ENCODE measurements at regions not wholly inside any gene's neighbourhood (a gene's known extent, or its start where the extent isn't known, plus 50 kb on each side); places are given as distances from the start of the nearest gene placed in this dataset.

DNA sequence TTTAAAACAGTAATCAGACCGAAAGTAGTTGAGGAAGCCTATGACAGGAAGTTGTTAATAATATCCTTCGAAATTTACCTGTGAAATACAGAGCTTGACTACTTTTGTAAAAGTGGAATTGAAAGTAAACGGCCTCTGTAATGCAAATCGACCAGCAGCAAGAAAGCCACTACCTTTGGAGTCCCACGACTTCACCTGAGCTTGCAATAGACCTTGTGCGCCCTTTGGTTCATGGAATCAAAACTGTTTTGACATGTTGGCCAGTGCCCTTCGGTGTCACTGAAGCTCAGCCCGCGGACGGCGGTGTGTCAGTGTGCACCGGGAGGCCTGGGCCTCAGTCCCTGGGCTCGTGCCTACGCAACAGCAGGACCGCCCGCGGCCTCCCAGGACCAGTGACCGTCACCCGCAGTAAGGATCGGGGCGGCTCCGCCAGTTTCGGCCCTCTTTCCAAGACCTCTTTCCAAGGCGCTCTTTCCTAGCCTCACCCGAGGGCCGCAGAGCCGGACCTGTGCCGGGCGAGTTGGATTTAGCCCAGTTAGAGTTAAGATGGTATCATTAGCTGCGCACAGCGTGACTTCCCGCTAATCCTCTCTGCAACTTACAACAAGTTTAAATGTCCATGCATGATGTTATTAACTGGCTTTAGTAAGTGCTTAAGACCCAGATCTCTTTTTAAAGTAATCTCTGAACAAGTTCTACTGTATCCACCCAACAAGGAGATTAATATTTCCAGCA lies 223.3 kb downstream of the MEF2C start:
- Histone ChIP-seq H3K4me1 (ENCODE audit: control insufficient read depth in 1 of 2, insufficient read depth in 2 of 2, low read length in 2 of 2) (no peaks in the 10 kb centered on the region), H3K36me3 (ENCODE audit: control insufficient read depth in 1 of 2, insufficient read depth in 2 of 2, low read length in 1 of 2) (no peaks in the 10 kb centered on the region), H3K27me3 (ENCODE audit: control insufficient read depth in 1 of 2, insufficient read depth in 2 of 2, low read length in 1 of 2) (peaks cover 0 to 2% of the 10 kb centered on the region in 2 donors), H3K9me3 (ENCODE audit: control insufficient read depth, low read length) (peaks cover 1% of the 10 kb centered on the region), H3K27ac (ENCODE audit: low read depth in 1 of 2, low read length in 2 of 2) (no peak overlapping the region), H3K4me3 (ENCODE audit: low read length in 2 of 2) (no peak overlapping the region)
- WGBS, 2 donors = 19 to 26% methylated on average over 32 of the region's 32 CpGs
- intact Hi-C loops (cut with DNase I) = no loop called here
- DNase-seq (no peak), ATAC-seq (ENCODE audit: low FRiP score) (peak; percentile 28)

DNA sequence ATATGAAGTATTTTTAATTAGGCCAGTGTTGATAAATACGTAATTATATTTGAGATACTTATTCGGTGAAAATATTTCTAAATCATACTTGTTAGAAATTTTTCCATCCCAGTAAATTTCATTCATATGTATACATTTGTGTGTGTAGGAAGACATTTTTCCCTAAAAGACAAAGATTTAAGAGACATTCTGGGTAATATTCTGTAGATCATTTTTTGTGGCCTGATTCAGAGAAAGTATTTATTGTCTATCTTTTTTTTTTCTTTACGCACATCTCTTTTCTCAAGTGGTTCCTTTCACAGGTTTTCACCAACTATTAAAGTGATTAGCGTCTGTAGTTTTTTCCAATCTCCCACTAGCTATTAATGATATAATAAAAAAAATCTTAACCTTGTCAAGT lies 224.1 kb downstream of the MEF2C start:
- Histone ChIP-seq H3K36me3 (ENCODE audit: control insufficient read depth in 1 of 2, insufficient read depth in 2 of 2, low read length in 1 of 2) (no peaks in the 10 kb centered on the region), H3K4me3 (ENCODE audit: low read length in 2 of 2) (no peak overlapping the region), H3K9me3 (ENCODE audit: control insufficient read depth, low read length) (peaks cover 1% of the 10 kb centered on the region), H3K27ac (ENCODE audit: low read depth in 1 of 2, low read length in 2 of 2) (no peak overlapping the region), H3K4me1 (ENCODE audit: control insufficient read depth in 1 of 2, insufficient read depth in 2 of 2, low read length in 2 of 2) (no peaks in the 10 kb centered on the region), H3K27me3 (ENCODE audit: control insufficient read depth in 1 of 2, insufficient read depth in 2 of 2, low read length in 1 of 2) (peaks cover 0 to 2% of the 10 kb centered on the region in 2 donors)
- WGBS, 2 donors = 78 to 79% methylated on average over 4 of the region's 4 CpGs
- no peak for DNase-seq
- no peak for ATAC-seq (ENCODE audit: low FRiP score)
- intact Hi-C loops (cut with DNase I) = no loop called here

DNA sequence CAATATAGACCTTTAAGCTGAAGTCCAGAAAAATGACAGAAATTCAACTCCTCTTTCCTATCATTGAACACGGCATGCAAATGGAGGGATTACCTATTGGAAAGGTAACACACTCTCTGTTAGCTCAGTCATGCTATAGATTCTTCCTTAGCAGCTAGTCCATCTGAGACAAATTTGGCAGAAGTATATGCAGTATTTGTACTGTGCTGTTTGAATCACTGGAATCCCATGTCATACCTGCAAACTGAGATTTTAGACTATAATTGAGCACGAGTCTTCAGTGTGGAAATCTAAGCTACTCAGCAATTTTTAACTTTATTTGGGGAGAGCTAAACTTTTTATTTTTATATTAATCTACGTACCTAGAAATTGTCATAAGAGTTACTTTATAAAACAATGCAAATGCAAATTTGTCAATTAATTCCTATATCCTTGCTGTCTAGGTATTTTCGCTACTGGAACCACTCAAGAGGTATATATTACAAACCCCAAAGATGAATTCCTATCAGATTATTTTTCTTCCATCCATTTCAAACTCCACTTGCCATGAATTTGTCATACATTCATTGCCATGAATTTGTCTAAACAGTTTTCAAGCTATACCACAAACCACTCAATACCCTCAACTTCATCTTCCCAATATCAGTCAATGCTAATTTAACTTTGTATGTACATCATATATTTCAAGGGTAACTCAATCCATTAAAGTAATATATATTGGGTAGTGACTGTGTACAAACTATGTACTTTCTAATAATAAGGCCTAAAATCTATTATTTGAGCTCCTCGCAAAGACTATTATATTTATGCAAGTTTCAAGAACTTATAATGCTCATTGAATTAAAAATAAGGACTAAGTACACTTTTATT lies 224.8 kb downstream of the MEF2C start:
- WGBS, 2 donors = 78 to 79% methylated on average over 5 of the region's 5 CpGs
- intact Hi-C loops (cut with DNase I) = no loop called here
- Histone ChIP-seq H3K27ac (ENCODE audit: low read depth in 1 of 2, low read length in 2 of 2) (no peak overlapping the region), H3K9me3 (ENCODE audit: control insufficient read depth, low read length) (peaks cover 1% of the 10 kb centered on the region), H3K36me3 (ENCODE audit: control insufficient read depth in 1 of 2, insufficient read depth in 2 of 2, low read length in 1 of 2) (no peaks in the 10 kb centered on the region), H3K4me3 (ENCODE audit: low read length in 2 of 2) (no peak overlapping the region), H3K4me1 (ENCODE audit: control insufficient read depth in 1 of 2, insufficient read depth in 2 of 2, low read length in 2 of 2) (no peaks in the 10 kb centered on the region), H3K27me3 (ENCODE audit: control insufficient read depth in 1 of 2, insufficient read depth in 2 of 2, low read length in 1 of 2) (no peaks in the 10 kb centered on the region)
- ATAC-seq (ENCODE audit: low FRiP score) = no peak
- no peak for DNase-seq

DNA sequence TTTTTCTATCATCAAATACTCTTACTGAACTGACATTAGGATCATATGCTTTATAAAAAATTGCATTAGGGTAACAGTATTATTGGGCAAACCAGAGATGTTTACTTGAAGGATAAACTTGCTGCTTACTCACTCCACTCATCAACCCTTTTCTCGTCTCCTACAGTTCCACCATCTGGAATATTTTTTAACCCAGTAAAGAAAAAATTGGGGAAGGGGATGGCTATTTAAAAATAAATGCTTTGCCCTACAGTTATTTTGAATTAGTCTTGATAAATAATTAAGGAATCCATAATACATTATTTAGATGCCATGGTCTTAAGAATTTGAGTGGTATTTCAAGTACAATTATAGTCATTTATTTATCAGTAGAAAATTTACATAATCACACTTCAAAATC lies 225.8 kb downstream of the MEF2C start:
- H3K27me3 ChIP-seq (ENCODE audit: control insufficient read depth in 1 of 2, insufficient read depth in 2 of 2, low read length in 1 of 2) = no peaks in the 10 kb centered on the region
- DNase-seq (no peak), ATAC-seq (ENCODE audit: low FRiP score) (no peak)
- H3K4me1 ChIP-seq (ENCODE audit: control insufficient read depth in 1 of 2, insufficient read depth in 2 of 2, low read length in 2 of 2) = no peaks in the 10 kb centered on the region
- H3K9me3 ChIP-seq (ENCODE audit: control insufficient read depth, low read length) = peaks cover 1% of the 10 kb centered on the region
- no peak overlapping the region for H3K4me3 ChIP-seq (ENCODE audit: low read length in 2 of 2)
- intact Hi-C loops (cut with DNase I) = no loop called here
- 51 to 57% methylated on average over 1 of the region's 1 CpG for WGBS, 2 donors
- no peaks in the 10 kb centered on the region for H3K36me3 ChIP-seq (ENCODE audit: control insufficient read depth in 1 of 2, insufficient read depth in 2 of 2, low read length in 1 of 2)
- H3K27ac ChIP-seq (ENCODE audit: low read depth in 1 of 2, low read length in 2 of 2) = no peak overlapping the region

DNA sequence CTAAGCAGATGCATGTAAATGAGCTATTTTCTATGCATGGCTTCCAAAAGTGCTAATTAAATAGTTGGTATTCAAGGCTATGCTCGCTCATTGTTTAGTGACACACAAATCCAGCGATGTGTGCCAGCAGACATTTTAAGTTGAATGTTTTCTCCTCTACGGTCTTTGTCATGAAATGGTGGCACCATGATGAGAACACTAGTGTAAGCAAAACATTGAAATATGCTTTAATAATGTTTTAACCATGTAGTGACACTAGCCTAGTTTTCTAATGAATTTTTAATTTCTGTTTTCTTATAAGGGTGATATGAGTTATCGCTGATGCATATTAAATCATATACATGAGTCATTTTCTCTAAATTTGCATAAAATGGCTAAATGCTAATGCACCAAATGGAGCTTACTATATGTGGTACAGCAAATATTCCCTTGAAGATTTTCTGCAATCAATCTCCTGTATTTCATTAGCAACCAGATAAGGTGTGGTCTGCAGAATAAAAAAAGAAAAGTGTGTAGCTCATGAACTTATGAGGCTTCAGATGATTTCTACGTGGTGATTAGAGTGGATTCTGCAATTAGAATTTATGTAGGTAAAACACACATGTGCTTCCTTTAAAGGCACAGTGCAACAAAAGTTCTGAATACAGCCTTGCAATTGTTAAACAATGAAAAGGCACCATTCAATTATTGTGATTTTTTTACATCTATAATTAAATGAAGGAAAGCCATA lies 226.6 kb downstream of the MEF2C start:
- Histone ChIP-seq H3K4me3 (ENCODE audit: low read length in 2 of 2) (no peak overlapping the region), H3K27ac (ENCODE audit: low read depth in 1 of 2, low read length in 2 of 2) (no peak overlapping the region), H3K36me3 (ENCODE audit: control insufficient read depth in 1 of 2, insufficient read depth in 2 of 2, low read length in 1 of 2) (no peaks in the 10 kb centered on the region), H3K4me1 (ENCODE audit: control insufficient read depth in 1 of 2, insufficient read depth in 2 of 2, low read length in 2 of 2) (no peaks in the 10 kb centered on the region), H3K27me3 (ENCODE audit: control insufficient read depth in 1 of 2, insufficient read depth in 2 of 2, low read length in 1 of 2) (no peaks in the 10 kb centered on the region), H3K9me3 (ENCODE audit: control insufficient read depth, low read length) (peaks cover 1% of the 10 kb centered on the region)
- ATAC-seq (ENCODE audit: low FRiP score) (no peak), DNase-seq (no peak)
- intact Hi-C loops (cut with DNase I) = no loop called here
- 66 to 71% methylated on average over 5 of the region's 5 CpGs for WGBS, 2 donors

DNA sequence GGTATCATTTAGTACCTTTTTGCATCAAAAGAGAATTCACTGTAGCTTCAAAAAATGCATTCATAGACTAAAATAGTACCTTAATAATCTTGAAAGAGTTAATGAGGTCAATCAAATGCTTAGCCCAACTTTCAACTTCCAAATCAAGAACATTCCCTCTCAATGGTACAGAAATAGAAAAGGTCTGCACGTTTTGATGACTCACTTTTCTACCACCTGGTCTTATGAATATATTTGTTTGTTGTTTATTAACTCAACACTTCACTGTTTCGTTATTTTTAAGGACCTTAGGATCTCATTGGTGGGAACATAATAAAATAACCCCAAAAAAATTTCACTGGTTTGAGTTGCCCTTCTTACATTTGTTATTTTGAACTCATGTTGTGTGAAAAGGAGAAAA lies 229.5 kb downstream of the MEF2C start:
- Histone ChIP-seq H3K27ac (ENCODE audit: low read depth in 1 of 2, low read length in 2 of 2) (no peak overlapping the region), H3K27me3 (ENCODE audit: control insufficient read depth in 1 of 2, insufficient read depth in 2 of 2, low read length in 1 of 2) (no peaks in the 10 kb centered on the region), H3K4me3 (ENCODE audit: low read length in 2 of 2) (no peak overlapping the region), H3K9me3 (ENCODE audit: control insufficient read depth, low read length) (no peaks in the 10 kb centered on the region), H3K4me1 (ENCODE audit: control insufficient read depth in 1 of 2, insufficient read depth in 2 of 2, low read length in 2 of 2) (no peaks in the 10 kb centered on the region), H3K36me3 (ENCODE audit: control insufficient read depth in 1 of 2, insufficient read depth in 2 of 2, low read length in 1 of 2) (no peaks in the 10 kb centered on the region)
- DNase-seq (no peak), ATAC-seq (ENCODE audit: low FRiP score) (no peak)
- intact Hi-C loops (cut with DNase I) = no loop called here
- WGBS, 2 donors = 40 to 44% methylated on average over 2 of the region's 2 CpGs

DNA sequence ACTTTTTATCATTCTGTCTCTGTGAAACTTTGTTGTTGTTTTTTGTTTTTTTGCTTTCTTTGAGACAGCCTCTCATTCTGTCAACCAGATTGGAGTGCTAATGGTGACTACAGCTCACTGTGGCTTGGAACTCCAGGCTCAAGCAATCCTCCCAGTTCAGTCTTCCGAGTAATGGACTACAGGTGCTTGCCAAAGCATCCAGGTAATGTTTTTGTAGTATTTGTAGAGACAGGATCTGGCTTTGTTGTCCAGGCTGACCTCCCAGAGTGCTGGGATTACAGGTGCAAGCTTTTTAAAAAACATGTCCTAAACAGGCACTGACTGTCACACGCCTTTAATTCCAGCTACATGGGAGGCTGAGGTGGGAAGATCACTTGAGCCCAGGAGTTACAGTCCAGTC lies 235.1 kb downstream of the MEF2C start:
- WGBS, 2 donors = 80 to 84% methylated on average over 2 of the region's 2 CpGs
- intact Hi-C loops (cut with DNase I) = no loop called here
- Histone ChIP-seq H3K36me3 (ENCODE audit: control insufficient read depth in 1 of 2, insufficient read depth in 2 of 2, low read length in 1 of 2) (no peaks in the 10 kb centered on the region), H3K27me3 (ENCODE audit: control insufficient read depth in 1 of 2, insufficient read depth in 2 of 2, low read length in 1 of 2) (no peaks in the 10 kb centered on the region), H3K27ac (ENCODE audit: low read depth in 1 of 2, low read length in 2 of 2) (no peak overlapping the region), H3K4me1 (ENCODE audit: control insufficient read depth in 1 of 2, insufficient read depth in 2 of 2, low read length in 2 of 2) (no peaks in the 10 kb centered on the region), H3K9me3 (ENCODE audit: control insufficient read depth, low read length) (no peaks in the 10 kb centered on the region), H3K4me3 (ENCODE audit: low read length in 2 of 2) (no peak overlapping the region)
- ATAC-seq (ENCODE audit: low FRiP score) = no peak
- no peak for DNase-seq

DNA sequence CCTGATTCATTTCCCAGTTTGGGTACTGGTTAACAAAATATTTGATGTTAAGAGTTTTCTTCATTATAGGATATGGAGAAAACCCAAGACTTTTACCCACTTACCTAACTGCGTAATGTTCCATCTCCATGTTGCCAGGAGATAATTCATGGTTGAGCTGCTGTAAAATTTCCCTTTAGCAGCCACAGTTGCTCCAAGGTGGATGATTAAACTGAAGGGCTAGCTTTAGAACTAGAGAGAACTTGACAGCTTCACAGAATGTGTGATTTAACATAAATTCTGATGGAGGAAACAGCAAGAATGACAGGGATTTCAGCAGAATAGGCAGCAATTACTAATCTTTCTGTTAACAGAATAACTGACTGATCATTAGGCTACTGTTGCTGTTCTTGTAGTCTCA lies 236.1 kb downstream of the MEF2C start:
- no peak for DNase-seq
- intact Hi-C loops (cut with DNase I) = no loop called here
- Histone ChIP-seq H3K27ac (ENCODE audit: low read depth in 1 of 2, low read length in 2 of 2) (no peak overlapping the region), H3K27me3 (ENCODE audit: control insufficient read depth in 1 of 2, insufficient read depth in 2 of 2, low read length in 1 of 2) (no peaks in the 10 kb centered on the region), H3K4me1 (ENCODE audit: control insufficient read depth in 1 of 2, insufficient read depth in 2 of 2, low read length in 2 of 2) (no peaks in the 10 kb centered on the region), H3K4me3 (ENCODE audit: low read length in 2 of 2) (no peak overlapping the region), H3K36me3 (ENCODE audit: control insufficient read depth in 1 of 2, insufficient read depth in 2 of 2, low read length in 1 of 2) (no peaks in the 10 kb centered on the region), H3K9me3 (ENCODE audit: control insufficient read depth, low read length) (no peaks in the 10 kb centered on the region)
- ATAC-seq (ENCODE audit: low FRiP score) = no peak
- 89 to 91% methylated on average over 1 of the region's 1 CpG for WGBS, 2 donors

Data from aorta (tissue), 5 donors.